Left lung (tissue), 4 donors: ENCODE measurements at regions not wholly inside any gene's neighbourhood (a gene's known extent, or its start where the extent isn't known, plus 50 kb on each side); places are given as distances from the start of the nearest gene placed in this dataset.
"Not testable (repeated sequence)": the region's sequence is repeated elsewhere in the genome, so short reads cannot be mapped to it uniquely, and the experiment has no call there.

Experiments used
- ATAC-seq: fragments of 200-7000 bp; cut with Tn5 transposase; one replicate; pipeline ENCODE4 v1.9.1; 2020; ENCODE audit warnings: moderate library complexity
- DNase-seq, 4 donors: peaks; one replicate each; pipeline ENCODE4 v3.0.0-alpha.2; 2013 to 2020
- H3K27ac ChIP-seq, 2 donors: fragments of 200-600 bp; sonication (generic) in 1 of 2; one replicate each; pipeline versions ENCODE4 v1.5.0 to v1.8.0; 2020 to 2021
- H3K27me3 ChIP-seq, 2 donors: fragments of 200-600 bp; sonication (generic) in 1 of 2; one replicate each; pipeline versions ENCODE4 v1.5.0 to v1.8.0; 2020 to 2021
- H3K36me3 ChIP-seq, 2 donors: fragments of 200-600 bp; sonication (generic) in 1 of 2; one replicate each; pipeline versions ENCODE4 v1.5.0 to v1.8.0; 2020 to 2021
- H3K4me1 ChIP-seq, 2 donors: fragments of 200-600 bp; one replicate each; pipeline ENCODE4 v1.8.0; 2021
- H3K4me3 ChIP-seq, 2 donors: fragments of 200-600 bp; sonication (generic) in 1 of 2; one replicate each; pipeline versions ENCODE4 v1.5.0 to v1.8.0; 2020 to 2021; ENCODE audit warnings: mild to moderate bottlenecking in 1 of 2
- H3K9me3 ChIP-seq, 2 donors: fragments of 200-600 bp; sonication (generic) in 1 of 2; one replicate each; pipeline versions ENCODE4 v1.5.0 to v1.8.0; 2020 to 2021
- intact Hi-C, 2 donors: fragments of 100-400 bp; cut with DNase I; formaldehyde crosslinking; loops; one replicate each; pipeline versions ENCODE4 v1.11.2 to v1.14.2; 2022
- TF ChIP-seq, protein P1 (sequence below), 2 donors: fragments of 200-600 bp; sonication (generic) in 1 of 2; IDR thresholded peaks; one replicate each; pipeline versions ENCODE4 v1.5.0 to v1.8.0; 2021; ENCODE audit warnings: antibody characterized with exemption in 2 of 2
- donor health status: DM: no; HTN: yes; CAD: no.
- donor health status: DM: no; HTN: no; CAD: no.

DNA sequence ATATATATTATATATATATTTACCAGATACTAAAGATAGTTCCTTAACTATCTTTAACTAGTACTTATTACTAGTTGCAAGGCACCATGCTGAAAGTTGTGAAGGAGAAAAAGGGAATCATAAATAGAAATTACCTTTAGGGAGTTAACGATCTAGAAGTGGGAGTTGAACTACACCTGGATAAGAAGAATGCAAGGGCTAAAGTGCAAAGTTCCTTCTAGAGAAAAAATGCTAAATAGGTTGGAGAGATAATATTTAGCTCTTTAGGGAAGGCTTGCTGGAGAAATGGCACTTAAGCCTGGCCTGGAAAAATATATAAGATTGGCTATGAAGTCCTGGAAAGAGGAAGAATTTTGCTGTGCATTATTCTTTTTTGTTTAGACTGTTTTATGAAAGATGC, 130.6 kb upstream of the IGSF10 start:
- TF ChIP-seq, protein P1, sequence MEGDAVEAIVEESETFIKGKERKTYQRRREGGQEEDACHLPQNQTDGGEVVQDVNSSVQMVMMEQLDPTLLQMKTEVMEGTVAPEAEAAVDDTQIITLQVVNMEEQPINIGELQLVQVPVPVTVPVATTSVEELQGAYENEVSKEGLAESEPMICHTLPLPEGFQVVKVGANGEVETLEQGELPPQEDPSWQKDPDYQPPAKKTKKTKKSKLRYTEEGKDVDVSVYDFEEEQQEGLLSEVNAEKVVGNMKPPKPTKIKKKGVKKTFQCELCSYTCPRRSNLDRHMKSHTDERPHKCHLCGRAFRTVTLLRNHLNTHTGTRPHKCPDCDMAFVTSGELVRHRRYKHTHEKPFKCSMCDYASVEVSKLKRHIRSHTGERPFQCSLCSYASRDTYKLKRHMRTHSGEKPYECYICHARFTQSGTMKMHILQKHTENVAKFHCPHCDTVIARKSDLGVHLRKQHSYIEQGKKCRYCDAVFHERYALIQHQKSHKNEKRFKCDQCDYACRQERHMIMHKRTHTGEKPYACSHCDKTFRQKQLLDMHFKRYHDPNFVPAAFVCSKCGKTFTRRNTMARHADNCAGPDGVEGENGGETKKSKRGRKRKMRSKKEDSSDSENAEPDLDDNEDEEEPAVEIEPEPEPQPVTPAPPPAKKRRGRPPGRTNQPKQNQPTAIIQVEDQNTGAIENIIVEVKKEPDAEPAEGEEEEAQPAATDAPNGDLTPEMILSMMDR (IDR thresholded peaks at IDR 0.05): no peak
- DNase-seq (no peak), ATAC-seq (no peak)
- intact Hi-C loops: no loop called here
- Histone ChIP-seq H3K4me3 (no peak overlapping the region), H3K9me3 (peaks cover 0 to 3% of the 10 kb centered on the region in 2 donors), H3K36me3 (no peaks in the 10 kb centered on the region), H3K27me3 (no peaks in the 10 kb centered on the region), H3K4me1 (no peaks in the 10 kb centered on the region), H3K27ac (no peak overlapping the region)

DNA sequence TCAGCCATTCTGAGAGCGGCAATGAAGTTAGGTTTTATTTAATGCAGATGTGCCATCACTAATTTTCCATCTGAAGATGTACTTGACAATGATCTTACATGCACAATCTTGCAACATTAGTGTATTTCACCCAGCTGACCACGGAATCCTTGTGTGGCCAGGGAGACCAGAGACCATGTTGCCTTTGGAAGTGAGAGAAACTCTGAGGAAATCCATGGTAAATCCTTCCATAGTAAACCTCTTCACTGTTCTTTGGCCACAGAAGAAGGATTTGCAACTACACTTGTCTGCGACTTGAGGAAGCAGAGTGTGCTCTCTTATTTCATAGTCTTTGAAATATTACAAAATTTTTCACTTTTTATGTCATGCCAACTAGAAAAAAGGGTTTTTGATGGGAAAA, 128.4 kb upstream of the IGSF10 start:
- ATAC-seq (no peak), DNase-seq (no peak)
- Histone ChIP-seq H3K27me3 (no peaks in the 10 kb centered on the region), H3K4me3 (no peak overlapping the region), H3K9me3 (peaks cover 0 to 3% of the 10 kb centered on the region in 2 donors), H3K36me3 (no peaks in the 10 kb centered on the region), H3K4me1 (no peaks in the 10 kb centered on the region), H3K27ac (no peak overlapping the region)
- intact Hi-C loops: no loop called here
- TF ChIP-seq, protein P1 (IDR thresholded peaks at IDR 0.05): no peak

DNA sequence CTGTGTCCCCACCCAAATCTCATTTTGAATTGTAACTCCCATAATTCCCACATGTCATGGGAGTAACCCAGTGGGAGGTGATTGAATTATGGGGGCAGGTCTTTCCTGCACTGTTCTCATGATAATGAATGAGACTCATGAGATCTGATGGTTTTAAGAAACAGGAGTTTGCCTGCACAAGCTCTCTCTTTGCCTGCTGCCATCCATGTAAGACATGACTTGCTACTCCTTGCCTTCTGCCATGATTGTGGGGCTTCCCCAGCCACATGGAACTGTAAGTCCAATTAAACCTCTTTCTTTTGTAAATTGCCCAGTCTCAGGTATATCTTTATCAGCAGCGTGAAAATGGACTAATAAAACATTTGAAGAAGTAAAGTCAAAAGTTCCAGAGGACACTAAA, 126.8 kb upstream of the IGSF10 start:
- intact Hi-C loops, H3K27ac ChIP-seq, H3K4me3 ChIP-seq, H3K4me1 ChIP-seq, H3K27me3 ChIP-seq, H3K36me3 ChIP-seq, DNase-seq, H3K9me3 ChIP-seq, ATAC-seq: not testable (repeated sequence)

DNA sequence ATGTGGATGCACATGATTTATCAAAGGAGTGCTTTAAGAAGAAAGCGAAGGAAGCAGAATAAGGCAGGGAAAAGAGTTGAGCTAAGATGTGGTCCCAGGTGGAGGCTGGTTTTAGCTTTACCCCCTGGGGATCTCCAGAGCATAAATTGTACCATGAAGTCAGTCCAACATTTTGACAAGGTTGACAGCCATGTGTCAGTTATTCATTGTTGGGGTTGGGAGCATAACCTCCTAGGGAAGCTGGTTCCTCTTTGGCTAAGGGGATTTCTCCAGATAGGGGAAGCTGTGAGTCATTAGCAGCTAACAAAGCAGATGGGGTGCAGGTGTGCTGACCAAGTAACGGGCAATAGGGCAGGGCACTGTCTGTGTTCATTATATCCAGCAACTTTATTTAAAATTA, 123.7 kb upstream of the IGSF10 start:
- H3K36me3 ChIP-seq: no peaks in the 10 kb centered on the region
- intact Hi-C loops: no loop called here
- H3K27me3 ChIP-seq: no peaks in the 10 kb centered on the region
- H3K4me1 ChIP-seq: no peaks in the 10 kb centered on the region
- DNase-seq: no peak
- ATAC-seq: peak; percentile 41
- TF ChIP-seq, protein P1 (IDR thresholded peaks at IDR 0.05): no peak
- no peak overlapping the region for H3K4me3 ChIP-seq
- H3K9me3 ChIP-seq: peaks cover 0 to 3% of the 10 kb centered on the region in 2 donors
- no peak overlapping the region for H3K27ac ChIP-seq

DNA sequence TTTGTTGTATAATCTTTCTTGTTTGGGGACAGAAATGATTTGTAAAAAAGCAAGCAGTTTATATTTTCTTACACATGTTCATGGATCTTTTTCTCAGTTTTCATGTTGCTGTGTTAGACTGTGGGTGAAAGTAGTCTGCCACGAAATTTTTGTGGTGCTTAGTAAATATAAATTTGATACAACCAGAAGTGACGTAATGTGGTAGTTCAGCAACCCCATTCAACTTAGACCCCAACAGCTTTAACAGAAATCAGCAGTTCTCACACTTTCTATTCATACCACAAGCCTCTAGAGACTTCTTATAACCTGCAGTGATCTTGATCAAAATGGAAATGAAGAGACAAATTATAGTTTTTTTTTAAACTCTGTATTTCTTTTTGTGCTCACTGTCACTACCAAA, 120.2 kb upstream of the IGSF10 start:
- Histone ChIP-seq H3K27ac (no peak overlapping the region), H3K4me3 (no peak overlapping the region), H3K4me1 (no peaks in the 10 kb centered on the region), H3K27me3 (no peaks in the 10 kb centered on the region), H3K36me3 (no peaks in the 10 kb centered on the region), H3K9me3 (no peaks in the 10 kb centered on the region)
- intact Hi-C loops: no loop called here
- DNase-seq (no peak), ATAC-seq (no peak)
- TF ChIP-seq, protein P1 (IDR thresholded peaks at IDR 0.05): no peak

DNA sequence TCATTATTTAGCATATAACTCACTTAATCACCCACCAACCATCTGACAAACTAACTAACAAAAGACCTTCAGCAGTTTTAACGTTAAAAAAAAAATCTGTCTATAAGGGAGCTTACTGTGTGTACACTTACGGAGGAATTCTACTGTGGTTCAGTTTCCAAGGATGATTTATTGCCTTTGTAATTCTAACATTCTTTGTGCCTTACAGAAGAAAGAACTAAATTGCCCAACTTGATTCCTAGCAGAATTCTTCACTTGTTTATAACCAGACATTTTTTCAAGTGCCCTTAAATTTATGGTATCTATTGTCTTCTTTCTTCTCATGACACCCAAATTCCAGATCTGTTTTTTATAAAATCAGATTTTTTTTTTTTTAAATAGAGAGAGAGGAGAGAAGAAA, 119.7 kb upstream of the IGSF10 start:
- intact Hi-C loops: no loop called here
- no peaks in the 10 kb centered on the region for H3K36me3 ChIP-seq
- TF ChIP-seq, protein P1 (IDR thresholded peaks at IDR 0.05): no peak
- H3K27me3 ChIP-seq: no peaks in the 10 kb centered on the region
- H3K4me1 ChIP-seq: no peaks in the 10 kb centered on the region
- peak; percentile 52 for ATAC-seq
- no peak overlapping the region for H3K4me3 ChIP-seq
- no peak for DNase-seq
- H3K9me3 ChIP-seq: no peaks in the 10 kb centered on the region
- H3K27ac ChIP-seq: no peak overlapping the region
